ENCODE measurements at regions not wholly inside any gene's neighbourhood (a gene's known extent, or its start where the extent isn't known, plus 50 kb on each side); places are given as distances from the start of the nearest gene placed in this dataset.

- ATAC-seq (ENCODE audit: low read depth) (no peak), DNase-seq (no peak)
- H3K79me1 ChIP-seq (ENCODE audit: low read depth in 1 of 2, low read length in 2 of 2): no peaks in the 10 kb centered on the region
- H3K14ac ChIP-seq (replicated peaks; ENCODE audit: low read depth, low read length): no peak overlapping the region
- no peak overlapping the region for H2AFZ ChIP-seq (replicated peaks; ENCODE audit: low read length, poor library complexity)
- H2BK15ac ChIP-seq (ENCODE audit: low read depth, low read length): no peak overlapping the region
- H3K4me2 ChIP-seq (ENCODE audit: low read depth, low read length): no peak overlapping the region
- no peak overlapping the region for H3K4me3 ChIP-seq (ENCODE audit: insufficient read depth, low read depth, low read length)
- intact Hi-C loops (cut with micrococcal nuclease): no loop called here
- H2BK5ac ChIP-seq (ENCODE audit: low read depth, low read length, poor library complexity, severe bottlenecking): no peak overlapping the region
- no TSS peak for BruUV-seq (replicated peaks)
- no peak overlapping the region for H4K91ac ChIP-seq (ENCODE audit: insufficient read depth, low read depth, low read length)
- H3K18ac ChIP-seq (ENCODE audit: low read depth, low read length): no peak overlapping the region
- no peak overlapping the region for H3K9ac ChIP-seq (ENCODE audit: low read depth, low read length)
- H4K20me1 ChIP-seq (ENCODE audit: insufficient read depth, low read length): no peaks in the 10 kb centered on the region
- ChIA-PET POLR2A (ENCODE audit: unreplicated experiment) (no interaction called here), CTCF (no interaction called here)
- peaks cover 4% of the 10 kb centered on the region; the same call in 1 of the 2 replicates for H3K9me3 ChIP-seq (ENCODE audit: control insufficient read depth, insufficient read depth, low read length)
- H2BK120ac ChIP-seq (ENCODE audit: low read depth, low read length): no peak overlapping the region
- H3K36me3 ChIP-seq (ENCODE audit: control insufficient read depth, insufficient read depth, low read length): no peaks in the 10 kb centered on the region
- H3K4me1 ChIP-seq (ENCODE audit: control insufficient read depth, insufficient read depth, low read length): no peaks in the 10 kb centered on the region
- no peaks in the 10 kb centered on the region for H3K27me3 ChIP-seq (ENCODE audit: control insufficient read depth, insufficient read depth, low read length)
- H4K8ac ChIP-seq (ENCODE audit: low read depth in 2 of 2, low read length in 2 of 2): no peak overlapping the region
- no peak overlapping the region for H3K56ac ChIP-seq (ENCODE audit: extremely low read depth, insufficient read depth, low read length)
- no peak overlapping the region for H2AK9ac ChIP-seq (replicated peaks; ENCODE audit: low read depth, low read length, poor library complexity)
- H2AK5ac ChIP-seq (ENCODE audit: low read depth, low read length): no peak overlapping the region
- no peak overlapping the region for H3K27ac ChIP-seq (ENCODE audit: insufficient read depth, low read length)
- no peak overlapping the region for H2BK20ac ChIP-seq (ENCODE audit: low read depth, low read length)
- H4K5ac ChIP-seq (ENCODE audit: low read depth, low read length): no peak overlapping the region
- WGBS, 2 experiments (ENCODE audit: extremely low coverage in 2 of 2, insufficient read length in 1 of 2): no CpG with 5 or more reads among the region's 1 CpG
- in situ Hi-C loops (cut with MboI; ENCODE audit: low sequenced_read_pairs): no loop called here
- H3K9me1 ChIP-seq (ENCODE audit: insufficient read depth, low read length): no peaks in the 10 kb centered on the region
- dilution Hi-C loops (cut with HindIII; ENCODE audit: low sequenced_read_pairs, unreplicated experiment): no loop called here
- no peak for TF ChIP-seq NFE2L2 (IDR thresholded peaks at IDR 0.05; ENCODE audit: low read depth, low read length)
- no peak for TF ChIP-seq SMC3 (IDR thresholded peaks at IDR 0.05; ENCODE audit: low read depth, low read length)
- no peak for TF ChIP-seq MAFK (IDR thresholded peaks at IDR 0.05; ENCODE audit: low read depth, low read length)
- TF ChIP-seq, protein P1, sequence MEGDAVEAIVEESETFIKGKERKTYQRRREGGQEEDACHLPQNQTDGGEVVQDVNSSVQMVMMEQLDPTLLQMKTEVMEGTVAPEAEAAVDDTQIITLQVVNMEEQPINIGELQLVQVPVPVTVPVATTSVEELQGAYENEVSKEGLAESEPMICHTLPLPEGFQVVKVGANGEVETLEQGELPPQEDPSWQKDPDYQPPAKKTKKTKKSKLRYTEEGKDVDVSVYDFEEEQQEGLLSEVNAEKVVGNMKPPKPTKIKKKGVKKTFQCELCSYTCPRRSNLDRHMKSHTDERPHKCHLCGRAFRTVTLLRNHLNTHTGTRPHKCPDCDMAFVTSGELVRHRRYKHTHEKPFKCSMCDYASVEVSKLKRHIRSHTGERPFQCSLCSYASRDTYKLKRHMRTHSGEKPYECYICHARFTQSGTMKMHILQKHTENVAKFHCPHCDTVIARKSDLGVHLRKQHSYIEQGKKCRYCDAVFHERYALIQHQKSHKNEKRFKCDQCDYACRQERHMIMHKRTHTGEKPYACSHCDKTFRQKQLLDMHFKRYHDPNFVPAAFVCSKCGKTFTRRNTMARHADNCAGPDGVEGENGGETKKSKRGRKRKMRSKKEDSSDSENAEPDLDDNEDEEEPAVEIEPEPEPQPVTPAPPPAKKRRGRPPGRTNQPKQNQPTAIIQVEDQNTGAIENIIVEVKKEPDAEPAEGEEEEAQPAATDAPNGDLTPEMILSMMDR (conservative IDR thresholded peaks at IDR 0.05; ENCODE audit: low read depth, low read length): no peak
- no peak for TF ChIP-seq CEBPB (IDR thresholded peaks at IDR 0.05; ENCODE audit: low read depth, low read length)
- H3K4ac ChIP-seq (ENCODE audit: low read depth, low read length): no peak overlapping the region
- H3K23ac ChIP-seq (ENCODE audit: low read depth, low read length): no peak overlapping the region
Observed at GRCh38 chr6:23823421-23823820, 302.6 kb upstream of the NRSN1 start.
